ENCODE measurements at regions not wholly inside any gene's neighbourhood (a gene's known extent, or its start where the extent isn't known, plus 50 kb on each side); places are given as distances from the start of the nearest gene placed in this dataset.

GRCh38 chr15:31469786-31470525 is 143.3 kb downstream of the KLF13 start:
- peaks cover 51% of the 10 kb centered on the region for H3K4me1 Mint-ChIP-seq (ENCODE audit: low read depth, unreplicated experiment)
- H3K9me3 Mint-ChIP-seq (ENCODE audit: unreplicated experiment): peaks cover 16% of the 10 kb centered on the region
- peak overlapping the region; percentile 52 for H3K27ac Mint-ChIP-seq (ENCODE audit: unreplicated experiment)
- TF ChIP-seq, protein P1, sequence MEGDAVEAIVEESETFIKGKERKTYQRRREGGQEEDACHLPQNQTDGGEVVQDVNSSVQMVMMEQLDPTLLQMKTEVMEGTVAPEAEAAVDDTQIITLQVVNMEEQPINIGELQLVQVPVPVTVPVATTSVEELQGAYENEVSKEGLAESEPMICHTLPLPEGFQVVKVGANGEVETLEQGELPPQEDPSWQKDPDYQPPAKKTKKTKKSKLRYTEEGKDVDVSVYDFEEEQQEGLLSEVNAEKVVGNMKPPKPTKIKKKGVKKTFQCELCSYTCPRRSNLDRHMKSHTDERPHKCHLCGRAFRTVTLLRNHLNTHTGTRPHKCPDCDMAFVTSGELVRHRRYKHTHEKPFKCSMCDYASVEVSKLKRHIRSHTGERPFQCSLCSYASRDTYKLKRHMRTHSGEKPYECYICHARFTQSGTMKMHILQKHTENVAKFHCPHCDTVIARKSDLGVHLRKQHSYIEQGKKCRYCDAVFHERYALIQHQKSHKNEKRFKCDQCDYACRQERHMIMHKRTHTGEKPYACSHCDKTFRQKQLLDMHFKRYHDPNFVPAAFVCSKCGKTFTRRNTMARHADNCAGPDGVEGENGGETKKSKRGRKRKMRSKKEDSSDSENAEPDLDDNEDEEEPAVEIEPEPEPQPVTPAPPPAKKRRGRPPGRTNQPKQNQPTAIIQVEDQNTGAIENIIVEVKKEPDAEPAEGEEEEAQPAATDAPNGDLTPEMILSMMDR (IDR thresholded peaks at IDR 0.05; ENCODE audit: partially characterized antibody, unreplicated experiment): no peak
- no peaks in the 10 kb centered on the region for H3K36me3 Mint-ChIP-seq (ENCODE audit: unreplicated experiment)
- no peak for DNase-seq
- H3K27me3 Mint-ChIP-seq (ENCODE audit: unreplicated experiment): peaks cover 15% of the 10 kb centered on the region
- H3K4me3 Mint-ChIP-seq (ENCODE audit: unreplicated experiment): no peak overlapping the region

GRCh38 chr15:31470756-31471155 is 144.1 kb downstream of the KLF13 start:
- H3K27ac Mint-ChIP-seq (ENCODE audit: unreplicated experiment): peak overlapping the region; percentile 83
- H3K9me3 Mint-ChIP-seq (ENCODE audit: unreplicated experiment): peaks cover 16% of the 10 kb centered on the region
- H3K4me3 Mint-ChIP-seq (ENCODE audit: unreplicated experiment): no peak overlapping the region
- TF ChIP-seq, protein P1 (IDR thresholded peaks at IDR 0.05; ENCODE audit: partially characterized antibody, unreplicated experiment): no peak
- no peak for DNase-seq
- H3K4me1 Mint-ChIP-seq (ENCODE audit: low read depth, unreplicated experiment): peaks cover 52% of the 10 kb centered on the region
- no peaks in the 10 kb centered on the region for H3K36me3 Mint-ChIP-seq (ENCODE audit: unreplicated experiment)
- H3K27me3 Mint-ChIP-seq (ENCODE audit: unreplicated experiment): peaks cover 14% of the 10 kb centered on the region

GRCh38 chr15:31471731-31472430 is 145.2 kb downstream of the KLF13 start:
- H3K27ac Mint-ChIP-seq (ENCODE audit: unreplicated experiment): peak overlapping the region; percentile 83
- no peaks in the 10 kb centered on the region for H3K36me3 Mint-ChIP-seq (ENCODE audit: unreplicated experiment)
- peaks cover 16% of the 10 kb centered on the region for H3K9me3 Mint-ChIP-seq (ENCODE audit: unreplicated experiment)
- DNase-seq: no peak
- H3K27me3 Mint-ChIP-seq (ENCODE audit: unreplicated experiment): peaks cover 11% of the 10 kb centered on the region
- peaks cover 52% of the 10 kb centered on the region for H3K4me1 Mint-ChIP-seq (ENCODE audit: low read depth, unreplicated experiment)
- TF ChIP-seq, protein P1 (IDR thresholded peaks at IDR 0.05; ENCODE audit: partially characterized antibody, unreplicated experiment): no peak
- peak overlapping the region; percentile 30 for H3K4me3 Mint-ChIP-seq (ENCODE audit: unreplicated experiment)

DNA sequence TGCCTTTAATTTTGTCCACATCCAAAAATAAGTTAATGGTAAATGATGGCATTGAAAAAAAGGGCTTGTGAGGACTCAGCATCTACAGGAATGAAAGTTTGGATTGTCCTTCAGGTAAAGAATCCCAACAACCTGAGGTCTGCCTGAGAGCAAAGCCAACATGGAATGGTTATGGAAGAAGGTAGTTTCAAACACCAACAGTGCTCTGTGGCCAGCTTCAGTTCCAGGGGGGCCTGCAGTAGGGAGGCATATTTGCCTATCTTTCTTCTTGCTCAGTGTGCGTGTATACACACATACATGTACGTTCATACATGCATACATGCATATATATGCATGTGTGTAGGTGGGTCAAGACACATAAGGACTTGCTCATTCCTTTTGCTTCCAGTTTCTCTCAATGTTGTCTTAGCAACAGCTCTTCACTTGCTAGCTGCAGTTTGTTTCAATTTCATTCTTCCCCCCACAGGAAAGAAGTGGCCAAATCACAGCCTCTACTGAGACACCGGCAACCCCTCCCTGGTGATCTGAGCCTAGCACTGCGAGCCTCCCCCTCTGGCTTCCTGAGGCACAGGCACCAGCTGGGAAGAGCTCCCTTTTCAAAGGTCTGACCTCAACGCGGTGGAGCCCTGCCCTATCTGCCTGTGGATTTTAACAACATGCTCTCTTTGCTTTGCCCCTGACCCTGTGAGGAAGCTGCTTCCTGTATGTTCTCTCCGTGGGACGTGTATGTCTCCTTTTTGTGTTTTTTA is 146.2 kb downstream of the KLF13 start:
- DNase-seq: no peak

More for the DNA sequence above, 146.2 kb downstream of the KLF13 start:
- TF ChIP-seq, protein P1 (IDR thresholded peaks at IDR 0.05; ENCODE audit: partially characterized antibody, unreplicated experiment): no peak
- peak overlapping the region; percentile 44 for H3K4me3 Mint-ChIP-seq (ENCODE audit: unreplicated experiment)
- peak overlapping the region; percentile 83 for H3K27ac Mint-ChIP-seq (ENCODE audit: unreplicated experiment)
- peaks cover 5% of the 10 kb centered on the region for H3K36me3 Mint-ChIP-seq (ENCODE audit: unreplicated experiment)
- peaks cover 48% of the 10 kb centered on the region for H3K4me1 Mint-ChIP-seq (ENCODE audit: low read depth, unreplicated experiment)
- peaks cover 18% of the 10 kb centered on the region for H3K9me3 Mint-ChIP-seq (ENCODE audit: unreplicated experiment)
- H3K27me3 Mint-ChIP-seq (ENCODE audit: unreplicated experiment): peaks cover 10% of the 10 kb centered on the region
